PFSK-1 (cell line): ENCODE measurements at regions not wholly inside any gene's neighbourhood (a gene's known extent, or its start where the extent isn't known, plus 50 kb on each side); places are given as distances from the start of the nearest gene placed in this dataset.

Experiments used
- FOXP2 ChIP-seq: optimal IDR thresholded peaks from 2 replicates; pipeline ENCODE3; 2011; ENCODE audit warnings: borderline replicate concordance, control low read depth, inconsistent platforms; ENCODE audit not compliant: insufficient read depth; ENCODE audit errors: extremely low read length, extremely low read depth
- POLR2AphosphoS5 ChIP-seq: IDR thresholded peaks from 2 replicates; pipeline ENCODE4 v1.6.1; 2012; ENCODE audit warnings: low read depth, mild to moderate bottlenecking, control low read depth, low read length, moderate library complexity
- SIN3A ChIP-seq: IDR thresholded peaks from 2 replicates; pipeline ENCODE4 v1.6.1; 2012; ENCODE audit warnings: mild to moderate bottlenecking, low read length, moderate library complexity, borderline replicate concordance; ENCODE audit not compliant: insufficient read depth
- TAF1 ChIP-seq: IDR thresholded peaks from 2 replicates; pipeline ENCODE4 v1.6.1; 2012; ENCODE audit warnings: low read length, control low read depth, borderline replicate concordance; ENCODE audit not compliant: insufficient read depth
- TF ChIP-seq, protein P1 (sequence below), 2 experiments: IDR thresholded peaks; 2 replicates each; pipeline versions ENCODE4 v1.6.1 to v1.8.0; 2011 to 2012; ENCODE audit warnings: low read depth in 2 of 2, low read length in 2 of 2, control low read depth in 1 of 2, inconsistent platforms in 1 of 2, mild to moderate bottlenecking in 1 of 2, moderate library complexity in 1 of 2; ENCODE audit not compliant: insufficient read depth in 1 of 2

DNA sequence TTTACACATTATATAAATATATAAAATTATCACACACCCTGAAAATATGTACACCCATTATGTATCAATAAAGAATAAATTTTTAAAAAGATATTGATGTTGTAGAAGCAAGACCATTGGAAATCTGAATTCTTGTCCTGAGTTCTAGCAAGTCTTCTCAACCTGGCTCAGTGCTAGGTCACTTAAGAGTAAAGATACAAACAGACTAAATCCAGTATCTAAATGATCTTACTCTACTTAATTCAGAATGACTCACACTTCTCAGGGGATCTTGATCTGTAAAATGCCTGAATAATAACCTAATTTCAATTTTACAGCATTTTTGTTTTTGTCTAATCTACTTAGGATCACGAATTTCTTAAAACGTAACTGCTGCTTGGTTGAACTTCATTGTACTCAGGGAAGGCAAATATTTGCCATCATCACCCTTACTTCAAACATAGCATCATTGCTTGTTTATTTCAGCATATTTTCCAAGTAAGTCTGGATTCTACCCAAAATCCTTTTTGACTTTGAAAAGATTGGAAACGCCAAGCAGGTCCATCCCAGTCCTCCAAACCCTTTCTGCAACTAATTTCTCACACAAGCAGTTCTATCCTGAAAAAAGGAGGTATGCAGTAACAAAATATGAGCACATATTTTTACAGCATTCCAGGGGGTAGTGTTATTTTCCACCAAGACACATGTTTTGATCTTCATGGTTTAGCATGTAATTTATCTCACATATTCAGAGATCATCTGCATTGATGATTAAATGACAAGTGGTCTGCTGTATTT lies 582.6 kb downstream of the PSAT1 start:
- TF ChIP-seq FOXP2 (no peak), POLR2AphosphoS5 (no peak), TAF1 (no peak), SIN3A (no peak)
- TF ChIP-seq, protein P1, sequence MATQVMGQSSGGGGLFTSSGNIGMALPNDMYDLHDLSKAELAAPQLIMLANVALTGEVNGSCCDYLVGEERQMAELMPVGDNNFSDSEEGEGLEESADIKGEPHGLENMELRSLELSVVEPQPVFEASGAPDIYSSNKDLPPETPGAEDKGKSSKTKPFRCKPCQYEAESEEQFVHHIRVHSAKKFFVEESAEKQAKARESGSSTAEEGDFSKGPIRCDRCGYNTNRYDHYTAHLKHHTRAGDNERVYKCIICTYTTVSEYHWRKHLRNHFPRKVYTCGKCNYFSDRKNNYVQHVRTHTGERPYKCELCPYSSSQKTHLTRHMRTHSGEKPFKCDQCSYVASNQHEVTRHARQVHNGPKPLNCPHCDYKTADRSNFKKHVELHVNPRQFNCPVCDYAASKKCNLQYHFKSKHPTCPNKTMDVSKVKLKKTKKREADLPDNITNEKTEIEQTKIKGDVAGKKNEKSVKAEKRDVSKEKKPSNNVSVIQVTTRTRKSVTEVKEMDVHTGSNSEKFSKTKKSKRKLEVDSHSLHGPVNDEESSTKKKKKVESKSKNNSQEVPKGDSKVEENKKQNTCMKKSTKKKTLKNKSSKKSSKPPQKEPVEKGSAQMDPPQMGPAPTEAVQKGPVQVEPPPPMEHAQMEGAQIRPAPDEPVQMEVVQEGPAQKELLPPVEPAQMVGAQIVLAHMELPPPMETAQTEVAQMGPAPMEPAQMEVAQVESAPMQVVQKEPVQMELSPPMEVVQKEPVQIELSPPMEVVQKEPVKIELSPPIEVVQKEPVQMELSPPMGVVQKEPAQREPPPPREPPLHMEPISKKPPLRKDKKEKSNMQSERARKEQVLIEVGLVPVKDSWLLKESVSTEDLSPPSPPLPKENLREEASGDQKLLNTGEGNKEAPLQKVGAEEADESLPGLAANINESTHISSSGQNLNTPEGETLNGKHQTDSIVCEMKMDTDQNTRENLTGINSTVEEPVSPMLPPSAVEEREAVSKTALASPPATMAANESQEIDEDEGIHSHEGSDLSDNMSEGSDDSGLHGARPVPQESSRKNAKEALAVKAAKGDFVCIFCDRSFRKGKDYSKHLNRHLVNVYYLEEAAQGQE (IDR thresholded peaks at IDR 0.05; ENCODE audit: insufficient read depth in 1 of 2, low read depth in 2 of 2, low read length in 2 of 2), result no peak
